ENCODE measurements at regions not wholly inside any gene's neighbourhood (a gene's known extent, or its start where the extent isn't known, plus 50 kb on each side); places are given as distances from the start of the nearest gene placed in this dataset.
"Not testable (repeated sequence)": the region's sequence is repeated elsewhere in the genome, so short reads cannot be mapped to it uniquely, and the experiment has no call there.

DNA sequence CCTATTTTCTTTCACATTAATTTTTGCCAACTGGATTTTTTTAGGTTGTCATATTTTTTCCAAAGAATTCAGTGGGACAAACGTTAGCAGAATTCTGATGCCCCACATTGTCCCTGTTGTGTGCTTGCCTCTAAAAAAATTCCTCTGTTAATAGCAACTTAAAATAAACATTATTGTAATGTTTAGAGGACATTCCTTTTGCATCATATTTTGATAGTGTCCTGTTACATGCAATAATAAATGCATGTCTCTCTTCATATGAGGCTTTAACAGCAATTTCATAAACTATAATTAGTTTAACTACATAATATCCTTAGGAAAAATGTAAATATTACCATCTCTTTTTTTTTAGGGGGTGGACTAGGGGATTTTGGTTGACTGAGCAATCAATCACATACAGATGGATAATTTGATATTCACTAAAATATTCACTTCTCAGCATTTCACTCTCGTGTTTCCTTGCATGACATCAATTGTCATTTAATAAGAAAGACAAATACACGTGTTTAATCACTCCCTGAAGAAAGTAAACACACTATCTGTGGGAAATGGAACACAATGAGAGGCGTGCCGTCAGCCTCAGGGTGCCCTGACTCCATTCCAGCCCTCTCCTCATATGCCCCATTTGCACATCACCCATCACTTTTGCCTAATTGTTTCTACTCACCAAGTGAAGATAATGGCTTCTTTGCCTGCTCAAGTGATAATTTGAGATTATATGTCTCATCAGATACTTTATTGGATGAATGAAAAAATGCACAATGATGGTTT lies 110.3 kb upstream of the SPATA31A3 start:
- H3K27ac Mint-ChIP-seq; H3K4me3 Mint-ChIP-seq; H3K4me1 ChIP-seq; H3F3A ChIP-seq (ENCODE audit: low read depth); H3K9ac ChIP-seq; H3K9me3 Mint-ChIP-seq; H3K9me3 ChIP-seq (ENCODE audit: low read depth); H3K27ac ChIP-seq; H2AFZ ChIP-seq (replicated peaks); H3K79me2 ChIP-seq (ENCODE audit: low read depth); H3K27me3 ChIP-seq; H3K4me3 ChIP-seq; H4K20me1 ChIP-seq (ENCODE audit: low read depth); DNase-seq (ENCODE audit: low spot score); H3K27me3 Mint-ChIP-seq (ENCODE audit: insufficient read depth, low read depth); H3K4me1 Mint-ChIP-seq; H3K36me3 ChIP-seq; H3K4me2 ChIP-seq; H3K36me3 Mint-ChIP-seq: not testable (repeated sequence)

DNA sequence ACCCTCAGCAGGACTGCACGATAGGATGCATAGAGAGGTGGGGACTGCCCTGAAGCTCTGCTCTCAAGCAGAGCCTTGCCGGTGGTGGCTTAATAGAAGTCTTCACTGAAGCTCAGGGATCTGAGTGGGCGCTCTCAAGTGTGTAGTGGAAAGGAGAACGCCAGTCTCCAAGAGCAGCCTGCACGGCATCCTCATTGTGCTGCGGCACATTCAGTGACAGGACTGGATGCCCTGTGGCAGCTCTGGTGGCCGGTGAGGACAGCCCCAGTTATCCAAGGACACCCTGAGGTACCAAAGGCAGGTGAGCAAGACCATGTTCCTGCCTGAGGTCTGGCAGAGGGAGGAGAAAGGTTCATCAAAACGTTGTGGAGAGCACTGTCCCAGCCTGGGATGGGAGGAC lies 98.8 kb upstream of the SPATA31A3 start:
- not testable (repeated sequence) for H3K9ac ChIP-seq; H2AFZ ChIP-seq (replicated peaks); H3K27ac ChIP-seq; H3F3A ChIP-seq (ENCODE audit: low read depth); H3K4me1 Mint-ChIP-seq; H3K4me3 ChIP-seq; H3K9me3 Mint-ChIP-seq; H3K27me3 Mint-ChIP-seq (ENCODE audit: insufficient read depth, low read depth); DNase-seq (ENCODE audit: low spot score); H3K4me2 ChIP-seq; H3K79me2 ChIP-seq (ENCODE audit: low read depth); H3K36me3 Mint-ChIP-seq; H3K4me1 ChIP-seq; H3K36me3 ChIP-seq; H3K9me3 ChIP-seq (ENCODE audit: low read depth); H3K27ac Mint-ChIP-seq; H3K27me3 ChIP-seq; H3K4me3 Mint-ChIP-seq; H4K20me1 ChIP-seq (ENCODE audit: low read depth)

DNA sequence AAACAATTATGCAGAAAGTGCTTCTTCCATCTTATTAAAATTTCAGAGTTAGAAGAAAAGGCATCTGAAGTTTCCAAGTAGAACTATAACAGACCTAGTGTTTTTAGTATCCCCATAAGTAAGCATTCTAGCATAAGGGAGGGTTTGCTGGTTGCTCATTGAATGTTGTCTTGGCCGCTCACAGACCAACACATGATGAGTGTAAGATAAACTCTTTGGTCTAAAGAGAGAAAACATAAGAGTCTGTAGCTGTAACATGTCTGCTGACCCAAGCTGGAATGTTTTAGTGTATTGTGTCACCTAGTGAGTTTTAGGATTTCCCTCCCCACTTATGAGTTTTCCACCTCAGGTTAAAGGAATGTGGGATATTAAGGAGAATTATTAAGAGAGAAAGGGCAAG lies 94.5 kb upstream of the SPATA31A3 start:
- not testable (repeated sequence) for H3K4me2 ChIP-seq; H3K27me3 Mint-ChIP-seq (ENCODE audit: insufficient read depth, low read depth); H3K4me3 ChIP-seq; H3K9ac ChIP-seq; H3K9me3 Mint-ChIP-seq; H3K36me3 Mint-ChIP-seq; H3F3A ChIP-seq (ENCODE audit: low read depth); H4K20me1 ChIP-seq (ENCODE audit: low read depth); H2AFZ ChIP-seq (replicated peaks); H3K4me1 Mint-ChIP-seq; H3K27me3 ChIP-seq; H3K9me3 ChIP-seq (ENCODE audit: low read depth); H3K79me2 ChIP-seq (ENCODE audit: low read depth); DNase-seq (ENCODE audit: low spot score); H3K4me1 ChIP-seq; H3K4me3 Mint-ChIP-seq; H3K27ac ChIP-seq; H3K27ac Mint-ChIP-seq; H3K36me3 ChIP-seq

DNA sequence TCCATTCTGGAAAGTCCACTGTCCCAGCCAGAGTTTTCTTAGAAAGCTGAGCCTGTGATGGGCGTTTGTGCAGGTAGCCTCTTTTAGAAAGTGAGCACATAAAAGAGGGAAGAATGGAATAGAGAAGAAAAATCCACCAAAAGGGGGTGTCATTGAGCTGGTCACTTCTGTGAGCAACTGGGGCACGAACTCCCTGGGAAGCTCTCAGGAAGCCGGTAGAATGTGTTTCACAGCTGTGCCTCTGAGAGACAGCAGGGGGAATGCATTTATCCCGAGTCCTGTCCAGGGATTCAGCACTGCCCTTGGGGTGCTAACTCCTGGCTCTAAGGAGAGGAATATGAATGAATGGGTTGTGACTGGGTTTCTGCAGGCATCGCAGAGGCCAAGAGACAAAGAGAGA lies 73.8 kb upstream of the SPATA31A3 start:
- DNase-seq (ENCODE audit: low spot score), result peak; percentile 1
- not testable (repeated sequence) for H3K36me3 ChIP-seq

More for the DNA sequence above, 73.8 kb upstream of the SPATA31A3 start:
- H3K4me3 ChIP-seq; H3K27ac ChIP-seq; H3K27me3 Mint-ChIP-seq (ENCODE audit: insufficient read depth, low read depth); H3K4me3 Mint-ChIP-seq; H3K9ac ChIP-seq; H3K27ac Mint-ChIP-seq; H3K4me1 ChIP-seq; H3K4me2 ChIP-seq; H4K20me1 ChIP-seq (ENCODE audit: low read depth); H3K9me3 ChIP-seq (ENCODE audit: low read depth); H3K36me3 Mint-ChIP-seq; H3K27me3 ChIP-seq; H2AFZ ChIP-seq (replicated peaks); H3K79me2 ChIP-seq (ENCODE audit: low read depth); H3K9me3 Mint-ChIP-seq; H3K4me1 Mint-ChIP-seq; H3F3A ChIP-seq (ENCODE audit: low read depth): not testable (repeated sequence)
- TF ChIP-seq, protein P1, sequence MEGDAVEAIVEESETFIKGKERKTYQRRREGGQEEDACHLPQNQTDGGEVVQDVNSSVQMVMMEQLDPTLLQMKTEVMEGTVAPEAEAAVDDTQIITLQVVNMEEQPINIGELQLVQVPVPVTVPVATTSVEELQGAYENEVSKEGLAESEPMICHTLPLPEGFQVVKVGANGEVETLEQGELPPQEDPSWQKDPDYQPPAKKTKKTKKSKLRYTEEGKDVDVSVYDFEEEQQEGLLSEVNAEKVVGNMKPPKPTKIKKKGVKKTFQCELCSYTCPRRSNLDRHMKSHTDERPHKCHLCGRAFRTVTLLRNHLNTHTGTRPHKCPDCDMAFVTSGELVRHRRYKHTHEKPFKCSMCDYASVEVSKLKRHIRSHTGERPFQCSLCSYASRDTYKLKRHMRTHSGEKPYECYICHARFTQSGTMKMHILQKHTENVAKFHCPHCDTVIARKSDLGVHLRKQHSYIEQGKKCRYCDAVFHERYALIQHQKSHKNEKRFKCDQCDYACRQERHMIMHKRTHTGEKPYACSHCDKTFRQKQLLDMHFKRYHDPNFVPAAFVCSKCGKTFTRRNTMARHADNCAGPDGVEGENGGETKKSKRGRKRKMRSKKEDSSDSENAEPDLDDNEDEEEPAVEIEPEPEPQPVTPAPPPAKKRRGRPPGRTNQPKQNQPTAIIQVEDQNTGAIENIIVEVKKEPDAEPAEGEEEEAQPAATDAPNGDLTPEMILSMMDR (IDR thresholded peaks at IDR 0.05), result peak; percentile 3
